Naive thymus-derived CD4-positive, alpha-beta T cell (primary cell): ENCODE measurements at regions not wholly inside any gene's neighbourhood (a gene's known extent, or its start where the extent isn't known, plus 50 kb on each side); places are given as distances from the start of the nearest gene placed in this dataset.

Source experiments
- ATAC-seq: fragments of 150-1000 bp; cut with Tn5 transposase; 2 replicates; pipeline ENCODE4 v1.10.0; 2021; ENCODE audit warnings: mild to moderate bottlenecking, moderate library complexity
- CTCF ChIA-PET: fragments of 350-600 bp; sonication (Branson Sonifier 250); formaldehyde crosslinking; loops from one replicate; lab custom pipeline; 2021; ENCODE audit warnings: antibody characterized with exemption; lab: Charles Lee
- POLR2A ChIA-PET: fragments of 350-600 bp; sonication (Branson Sonifier 250); formaldehyde crosslinking; loops from one replicate; lab custom pipeline; 2021; ENCODE audit warnings: antibody characterized with exemption, inconsistent platforms; lab: Charles Lee
- DNase-seq, 9 donors: peaks; one replicate each; pipeline versions ENCODE4 v3.0.0 to v3.0.0-alpha.2; 2020 to 2022; ENCODE audit warnings: mixed read lengths in 1 of 9
- H3K27ac ChIP-seq: one replicate; pipeline ENCODE4 v1.7.0; 2013; ENCODE audit warnings: mild to moderate bottlenecking, low read depth, low read length, moderate library complexity
- H3K27me3 ChIP-seq, 2 donors: one replicate each; pipeline ENCODE4 v1.7.0; 2013; ENCODE audit warnings: low read length in 2 of 2, mild to moderate bottlenecking in 2 of 2, moderate library complexity in 2 of 2; ENCODE audit not compliant: control insufficient read depth in 2 of 2, insufficient read depth in 2 of 2
- H3K36me3 ChIP-seq, 3 experiments: 1 replicate in 2 of 3; 2 replicates in 1 of 3; pipeline ENCODE4 v1.7.0; 2013; ENCODE audit warnings: low read length in 3 of 3, mild to moderate bottlenecking in 3 of 3, moderate library complexity in 1 of 3; ENCODE audit not compliant: insufficient read depth in 3 of 3, control insufficient read depth in 2 of 3
- H3K4me1 ChIP-seq, 2 donors: one replicate each; pipeline ENCODE4 v1.7.0; 2013; ENCODE audit warnings: low read length in 2 of 2, mild to moderate bottlenecking in 2 of 2, moderate library complexity in 1 of 2; ENCODE audit not compliant: control insufficient read depth in 2 of 2, insufficient read depth in 2 of 2
- H3K4me3 ChIP-seq: 2 replicates; pipeline ENCODE4 v1.7.0; 2013; ENCODE audit warnings: mild to moderate bottlenecking, low read length
- H3K9me3 ChIP-seq, 3 experiments: 1 replicate in 2 of 3; 2 replicates in 1 of 3; pipeline ENCODE4 v1.7.0; 2013; ENCODE audit warnings: low read length in 3 of 3; ENCODE audit not compliant: control insufficient read depth in 2 of 3
- H3K27ac Mint-ChIP-seq, 9 donors: one replicate each; pipeline ENCODE4 v1.8.0; 2020 to 2022; ENCODE audit warnings: mixed read lengths in 9 of 9, mild to moderate bottlenecking in 8 of 9, moderate library complexity in 5 of 9, inconsistent platforms in 2 of 9
- H3K27me3 Mint-ChIP-seq, 5 donors: one replicate each; pipeline ENCODE4 v1.8.0; 2021 to 2022; ENCODE audit warnings: mixed read lengths in 5 of 5, mild to moderate bottlenecking in 1 of 5
- H3K36me3 Mint-ChIP-seq, 5 donors: one replicate each; pipeline ENCODE4 v1.8.0; 2020 to 2022; ENCODE audit warnings: mixed read lengths in 5 of 5, mild to moderate bottlenecking in 3 of 5, inconsistent platforms in 1 of 5
- H3K4me1 Mint-ChIP-seq, 7 donors: one replicate each; pipeline ENCODE4 v1.8.0; 2020 to 2022; ENCODE audit warnings: mixed read lengths in 7 of 7, mild to moderate bottlenecking in 3 of 7, inconsistent platforms in 1 of 7
- H3K4me3 Mint-ChIP-seq, 10 donors: one replicate each; pipeline ENCODE4 v1.8.0; 2020 to 2022; ENCODE audit warnings: mild to moderate bottlenecking in 10 of 10, mixed read lengths in 10 of 10, moderate library complexity in 6 of 10, inconsistent platforms in 2 of 10
- H3K9me3 Mint-ChIP-seq, 11 donors: one replicate each; pipeline ENCODE4 v1.8.0; 2020 to 2022; ENCODE audit warnings: mixed read lengths in 11 of 11, mild to moderate bottlenecking in 4 of 11, inconsistent platforms in 1 of 11, moderate library complexity in 1 of 11
- intact Hi-C, 2 donors: fragments of 100-400 bp; cut with micrococcal nuclease; formaldehyde crosslinking; loops; one replicate each; pipeline ENCODE4 v1.15.1; 2023

DNA sequence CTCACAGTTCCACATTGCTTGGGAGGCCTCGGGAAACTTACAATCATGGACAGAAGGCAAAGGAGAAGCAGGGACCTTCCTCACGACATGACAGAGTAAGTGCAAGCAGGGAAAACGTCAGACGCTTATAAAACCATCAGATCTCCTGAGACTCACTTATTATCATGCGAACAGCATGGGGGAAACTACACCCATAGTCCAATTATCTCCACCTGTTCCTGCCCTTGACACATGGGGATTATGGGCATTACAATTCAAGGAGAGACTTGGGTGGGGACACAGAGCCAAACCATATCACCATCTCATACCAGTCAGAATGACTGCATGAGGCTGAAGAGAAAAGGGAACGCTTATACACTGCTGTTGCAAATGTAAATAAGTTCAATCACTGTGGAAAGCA is 1066.9 kb upstream of the PCDH7 start:
- no peaks in the 10 kb centered on the region for H3K36me3 ChIP-seq
- no peaks in the 10 kb centered on the region for H3K27me3 ChIP-seq
- ChIA-PET POLR2A (no interaction called here), CTCF (no interaction called here)
- Mint-ChIP-seq H3K27me3 (no peaks in the 10 kb centered on the region), H3K9me3 (peaks cover 0 to 14% (median 9%) of the 10 kb centered on the region in 11 donors), H3K36me3 (no peaks in the 10 kb centered on the region), H3K4me3 (no peak overlapping the region), H3K27ac (no peak overlapping the region), H3K4me1 (no peaks in the 10 kb centered on the region)
- ATAC-seq, result no peak
- H3K4me1 ChIP-seq, result no peaks in the 10 kb centered on the region
- H3K4me3 ChIP-seq, result no peak overlapping the region
- no peak for DNase-seq
- no peak overlapping the region for H3K27ac ChIP-seq
- intact Hi-C loops, result no loop called here
- no peaks in the 10 kb centered on the region for H3K9me3 ChIP-seq

GRCh38 chr4:29680644-29681043 is 1039.5 kb upstream of the PCDH7 start:
- Histone ChIP-seq H3K36me3 (no peaks in the 10 kb centered on the region), H3K4me3 (no peak overlapping the region), H3K27me3 (no peaks in the 10 kb centered on the region), H3K27ac (no peak overlapping the region), H3K9me3 (no peaks in the 10 kb centered on the region), H3K4me1 (no peaks in the 10 kb centered on the region)
- no peaks in the 10 kb centered on the region for H3K36me3 Mint-ChIP-seq
- H3K4me1 Mint-ChIP-seq, result no peaks in the 10 kb centered on the region
- H3K27ac Mint-ChIP-seq, result no peak overlapping the region
- ChIA-PET CTCF (no interaction called here), POLR2A (no interaction called here)
- H3K4me3 Mint-ChIP-seq, result no peak overlapping the region
- ATAC-seq (no peak), DNase-seq (no peak)
- intact Hi-C loops, result no loop called here
- no peaks in the 10 kb centered on the region for H3K27me3 Mint-ChIP-seq
- peaks cover 0 to 20% (median 10%) of the 10 kb centered on the region in 11 donors for H3K9me3 Mint-ChIP-seq

- Histone ChIP-seq H3K4me1 (no peaks in the 10 kb centered on the region), H3K27me3 (no peaks in the 10 kb centered on the region), H3K4me3 (no peak overlapping the region), H3K9me3 (no peaks in the 10 kb centered on the region), H3K36me3 (no peaks in the 10 kb centered on the region), H3K27ac (no peak overlapping the region)
- DNase-seq, result no peak
- intact Hi-C loops, result no loop called here
- Mint-ChIP-seq H3K4me1 (no peaks in the 10 kb centered on the region), H3K27me3 (no peaks in the 10 kb centered on the region), H3K36me3 (no peaks in the 10 kb centered on the region), H3K27ac (no peak overlapping the region), H3K4me3 (no peak overlapping the region), H3K9me3 (peaks cover 5 to 30% (median 14%) of the 10 kb centered on the region in 11 donors)
- ChIA-PET POLR2A (no interaction called here), CTCF (no interaction called here)
- no peak for ATAC-seq
Measured at GRCh38 chr4:29704059-29704458, 1016.1 kb upstream of the PCDH7 start.

DNA sequence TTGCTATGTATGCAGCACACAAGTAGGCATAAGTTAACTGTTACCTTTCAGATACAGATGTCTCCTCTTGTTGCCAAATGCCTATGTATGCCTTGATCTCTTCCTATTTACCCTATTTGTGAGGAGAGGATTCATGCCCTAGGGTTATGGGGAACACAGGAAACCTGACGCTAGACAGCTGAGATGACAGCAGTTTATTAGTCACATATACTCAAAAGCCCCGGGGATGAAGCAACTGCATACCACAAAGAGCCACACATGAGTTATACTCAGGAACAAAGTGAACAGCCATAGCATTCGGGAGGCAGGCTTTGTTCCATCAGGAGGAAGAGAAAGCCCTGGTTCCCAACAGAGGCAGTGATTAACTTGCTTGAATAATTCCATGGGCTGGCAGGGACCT is 1011.7 kb upstream of the PCDH7 start:
- Mint-ChIP-seq H3K4me1 (no peaks in the 10 kb centered on the region), H3K4me3 (no peak overlapping the region), H3K9me3 (peaks cover 4 to 26% (median 8%) of the 10 kb centered on the region in 11 donors), H3K27ac (no peak overlapping the region), H3K27me3 (no peaks in the 10 kb centered on the region), H3K36me3 (no peaks in the 10 kb centered on the region)
- no peak overlapping the region for H3K27ac ChIP-seq
- no peaks in the 10 kb centered on the region for H3K9me3 ChIP-seq
- intact Hi-C loops, result no loop called here
- DNase-seq (no peak), ATAC-seq (no peak)
- CTCF ChIA-PET, result no interaction called here
- no peaks in the 10 kb centered on the region for H3K27me3 ChIP-seq
- no peaks in the 10 kb centered on the region for H3K4me1 ChIP-seq
- H3K4me3 ChIP-seq, result no peak overlapping the region
- POLR2A ChIA-PET, result no interaction called here
- H3K36me3 ChIP-seq, result no peaks in the 10 kb centered on the region

GRCh38 chr4:29710519-29710918 is 1009.6 kb upstream of the PCDH7 start:
- Histone ChIP-seq H3K9me3 (no peaks in the 10 kb centered on the region), H3K27ac (no peak overlapping the region), H3K27me3 (no peaks in the 10 kb centered on the region), H3K36me3 (no peaks in the 10 kb centered on the region), H3K4me3 (no peak overlapping the region), H3K4me1 (no peaks in the 10 kb centered on the region)
- CTCF ChIA-PET, result no interaction called here
- POLR2A ChIA-PET, result no interaction called here
- Mint-ChIP-seq H3K36me3 (no peaks in the 10 kb centered on the region), H3K4me3 (no peak overlapping the region), H3K4me1 (no peaks in the 10 kb centered on the region), H3K9me3 (peaks cover 4 to 22% (median 8%) of the 10 kb centered on the region in 11 donors), H3K27ac (no peak overlapping the region), H3K27me3 (no peaks in the 10 kb centered on the region)
- no peak for DNase-seq
- intact Hi-C loops, result no loop called here
- no peak for ATAC-seq

DNA sequence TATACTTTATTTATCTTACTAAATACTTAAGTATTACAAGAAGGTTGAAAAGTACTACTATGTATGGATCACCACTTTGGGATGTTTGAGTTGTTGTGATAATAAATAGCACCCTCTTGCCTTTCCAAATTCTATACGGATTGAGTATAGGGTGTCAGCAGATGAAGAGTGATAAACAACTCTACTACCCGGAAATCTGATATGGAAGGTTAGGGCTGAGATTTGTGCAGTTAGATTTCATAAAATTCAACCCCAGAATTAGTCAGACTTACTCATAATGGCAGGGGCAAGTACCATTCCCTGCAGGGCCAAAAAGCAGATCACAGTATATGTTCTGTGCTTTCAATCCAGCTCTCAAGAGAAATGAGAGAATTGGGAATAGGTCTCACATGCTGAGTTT is 1008.9 kb upstream of the PCDH7 start:
- Histone ChIP-seq H3K9me3 (no peaks in the 10 kb centered on the region), H3K27me3 (no peaks in the 10 kb centered on the region), H3K36me3 (no peaks in the 10 kb centered on the region), H3K4me3 (no peak overlapping the region), H3K4me1 (no peaks in the 10 kb centered on the region), H3K27ac (no peak overlapping the region)
- ChIA-PET POLR2A (no interaction called here), CTCF (no interaction called here)
- H3K9me3 Mint-ChIP-seq, result peaks cover 1 to 15% (median 6%) of the 10 kb centered on the region in 11 donors
- no peaks in the 10 kb centered on the region for H3K27me3 Mint-ChIP-seq
- no peak for DNase-seq
- no peak overlapping the region for H3K4me3 Mint-ChIP-seq
- H3K36me3 Mint-ChIP-seq, result no peaks in the 10 kb centered on the region
- no peak overlapping the region for H3K27ac Mint-ChIP-seq
- no peaks in the 10 kb centered on the region for H3K4me1 Mint-ChIP-seq
- intact Hi-C loops, result no loop called here
- no peak for ATAC-seq

GRCh38 chr4:29717287-29718057 is 1002.7 kb upstream of the PCDH7 start:
- Histone ChIP-seq H3K4me1 (no peaks in the 10 kb centered on the region), H3K4me3 (no peak overlapping the region), H3K36me3 (no peaks in the 10 kb centered on the region), H3K9me3 (no peaks in the 10 kb centered on the region), H3K27me3 (no peaks in the 10 kb centered on the region), H3K27ac (no peak overlapping the region)
- ChIA-PET POLR2A (no interaction called here), CTCF (interaction anchor here (0.8 kb wide), 1 partner anchor 1489 kb away, joined by 3 read pairs; no protein-coding TSS in a partner anchor)
- Mint-ChIP-seq H3K4me3 (no peak overlapping the region), H3K27me3 (no peaks in the 10 kb centered on the region), H3K9me3 (peaks cover 0 to 9% (median 3%) of the 10 kb centered on the region in 11 donors), H3K27ac (no peak overlapping the region), H3K4me1 (no peaks in the 10 kb centered on the region), H3K36me3 (no peaks in the 10 kb centered on the region)
- no peak for DNase-seq
- intact Hi-C loops, result no loop called here
- no peak for ATAC-seq
